B cell (primary cell): ENCODE measurements at regions not wholly inside any gene's neighbourhood (a gene's known extent, or its start where the extent isn't known, plus 50 kb on each side); places are given as distances from the start of the nearest gene placed in this dataset.

Experiments
- ATAC-seq: fragments of 200-7000 bp; cut with Tn5 transposase; one replicate; pipeline ENCODE4 v1.10.0; 2021; ENCODE audit warnings: low read depth, mild to moderate bottlenecking, moderate number of reproducible peaks, moderate library complexity
- CTCF ChIA-PET: fragments of 350-600 bp; sonication (Branson Sonifier 250); formaldehyde crosslinking; loops from one replicate; lab custom pipeline; 2021; ENCODE audit warnings: antibody characterized with exemption, inconsistent platforms; lab: Charles Lee
- POLR2A ChIA-PET: fragments of 350-600 bp; sonication (Branson Sonifier 250); formaldehyde crosslinking; loops from one replicate; lab custom pipeline; 2021; ENCODE audit warnings: antibody characterized with exemption; lab: Charles Lee
- DNase-seq: peaks from one replicate; pipeline ENCODE4 v3.0.0; 2013
- H2AFZ ChIP-seq: 2 replicates; pipeline ENCODE4 v1.6.1; 2012; ENCODE audit warnings: mild to moderate bottlenecking, low read depth, low read length; ENCODE audit not compliant: insufficient read depth, poor library complexity, severe bottlenecking
- H3K27ac ChIP-seq, 2 donors: 1 replicate in 1 of 2; 2 replicates in 1 of 2; pipeline ENCODE4 v1.5.1; 2012 to 2013; ENCODE audit warnings: low read length in 2 of 2, mild to moderate bottlenecking in 2 of 2, moderate library complexity in 1 of 2
- H3K27me3 ChIP-seq, 4 experiments: fragments of 200-600 bp in 1 of 4; sonication (generic) in 1 of 4; replicated peaks in 1 of 4; 1 replicate in 2 of 4; 2 replicates in 2 of 4; pipeline versions ENCODE4 v1.6.1 to v1.7.0; 2013 to 2016; ENCODE audit warnings: low read length in 3 of 4, mild to moderate bottlenecking in 2 of 4, mixed read lengths in 1 of 4, moderate library complexity in 1 of 4; ENCODE audit not compliant: insufficient read depth in 4 of 4, control insufficient read depth in 3 of 4; ENCODE audit errors: control extremely low read depth in 1 of 4
- H3K36me3 ChIP-seq, 2 experiments: replicated peaks in 1 of 2; 1 replicate in 1 of 2; 2 replicates in 1 of 2; pipeline versions ENCODE4 v1.6.1 to v1.7.1; 2013; ENCODE audit warnings: low read length in 1 of 2; ENCODE audit not compliant: insufficient read depth in 2 of 2, control insufficient read depth in 1 of 2; ENCODE audit errors: control extremely low read depth in 1 of 2, extremely low read depth in 1 of 2
- H3K4me1 ChIP-seq, 2 donors: fragments of 200-600 bp in 1 of 2; sonication (generic) in 1 of 2; 1 replicate in 1 of 2; 2 replicates in 1 of 2; pipeline versions ENCODE4 v1.5.1 to v1.6.1; 2013 to 2017; ENCODE audit warnings: low read length in 2 of 2; ENCODE audit not compliant: control insufficient read depth in 2 of 2, insufficient read depth in 2 of 2
- H3K4me2 ChIP-seq: replicated peaks from 2 replicates; pipeline ENCODE3; 2012; ENCODE audit warnings: mild to moderate bottlenecking, low read depth, low read length; ENCODE audit not compliant: poor library complexity, severe bottlenecking
- H3K4me3 ChIP-seq, 5 experiments: fragments of 200-600 bp in 1 of 5; sonication (generic) in 1 of 5; 1 replicate in 3 of 5; 2 replicates in 2 of 5; pipeline versions ENCODE4 v1.5.1 to v1.7.0; 2011 to 2016; ENCODE audit warnings: low read length in 4 of 5, mild to moderate bottlenecking in 4 of 5, low read depth in 2 of 5, control low read depth in 1 of 5, moderate library complexity in 1 of 5; ENCODE audit not compliant: insufficient read depth in 1 of 5; ENCODE audit errors: control extremely low read depth in 1 of 5, extremely low read depth in 1 of 5
- H3K79me2 ChIP-seq: fragments of 200-600 bp; sonication (generic); one replicate; pipeline ENCODE4 v1.6.0; 2016; ENCODE audit warnings: low read length; ENCODE audit not compliant: control insufficient read depth, insufficient read depth
- H3K9ac ChIP-seq: fragments of 200-600 bp; sonication (generic); 2 replicates; pipeline ENCODE4 v1.6.1; 2017; ENCODE audit warnings: mild to moderate bottlenecking, low read length, moderate library complexity
- H3K9me3 ChIP-seq, 3 donors: one replicate each; pipeline versions ENCODE4 v1.6.1 to v1.7.1; 2013; ENCODE audit warnings: low read length in 2 of 3; ENCODE audit not compliant: control insufficient read depth in 2 of 3, insufficient read depth in 1 of 3; ENCODE audit errors: control extremely low read depth in 1 of 3
- H4K20me1 ChIP-seq: 2 replicates; pipeline ENCODE4 v1.6.0; 2012; ENCODE audit warnings: mild to moderate bottlenecking, low read length; ENCODE audit not compliant: insufficient read depth, control insufficient read depth, poor library complexity, severe bottlenecking
- H3K27ac Mint-ChIP-seq: one replicate; pipeline ENCODE4 v1.8.0; 2021; ENCODE audit warnings: mixed read lengths
- H3K27me3 Mint-ChIP-seq: one replicate; pipeline ENCODE4 v1.8.0; 2021; ENCODE audit warnings: mixed read lengths
- H3K4me1 Mint-ChIP-seq: one replicate; pipeline ENCODE4 v1.8.0; 2021; ENCODE audit warnings: mixed read lengths
- H3K4me3 Mint-ChIP-seq: one replicate; pipeline ENCODE4 v1.8.0; 2021; ENCODE audit warnings: mixed read lengths
- H3K9me3 Mint-ChIP-seq: one replicate; pipeline ENCODE4 v1.8.0; 2022; ENCODE audit warnings: mixed read lengths; ENCODE audit not compliant: insufficient read depth
- CTCF ChIP-seq: fragments of 200-600 bp; IDR thresholded peaks from one replicate; pipeline ENCODE4 v1.8.0; 2022; ENCODE audit warnings: antibody characterized with exemption, mild to moderate bottlenecking
- EZH2 ChIP-seq: IDR thresholded peaks from 2 replicates; pipeline ENCODE4 v1.6.1; 2012; ENCODE audit warnings: borderline replicate concordance, low read depth, mild to moderate bottlenecking, moderate library complexity, low read length; ENCODE audit not compliant: insufficient read depth, poor library complexity, severe bottlenecking
- whole genome bisulfite sequencing: methylation state at CpG from one replicate; pipeline ENCODE4 v1.1.5; 2013; ENCODE audit warnings: missing lambda C conversion rate; ENCODE audit not compliant: insufficient coverage; 5-methylcytosine and 5-hydroxymethylcytosine counted together
- intact Hi-C: fragments of 100-400 bp; cut with micrococcal nuclease; formaldehyde crosslinking; loops from one replicate; pipeline ENCODE4 v1.10.0; 2022

- Histone ChIP-seq H2AFZ (no peak overlapping the region), H3K4me3 (no peak overlapping the region), H3K9ac (no peak overlapping the region), H3K4me2 (no peak overlapping the region), H3K27me3 (no peaks in the 10 kb centered on the region), H3K36me3 (no peaks in the 10 kb centered on the region), H3K9me3 (peaks cover 0 to 11% (median 10%) of the 10 kb centered on the region in 3 donors), H3K79me2 (no peaks in the 10 kb centered on the region), H3K4me1 (no peaks in the 10 kb centered on the region), H3K27ac (no peak overlapping the region), H4K20me1 (no peaks in the 10 kb centered on the region)
- Mint-ChIP-seq H3K4me1 (no peaks in the 10 kb centered on the region), H3K27me3 (no peaks in the 10 kb centered on the region), H3K9me3 (peaks cover under 1% of the 10 kb centered on the region), H3K4me3 (no peak overlapping the region), H3K27ac (no peak overlapping the region)
- ATAC-seq (no peak), DNase-seq (no peak)
- POLR2A ChIA-PET: no interaction called here
- CTCF ChIA-PET: no interaction called here
- no CpG with 5 or more reads among the region's 3 CpGs for WGBS
- no peak for TF ChIP-seq CTCF
- TF ChIP-seq EZH2: no peak
- intact Hi-C loops: no loop called here
Observed at GRCh38 chr5:96297867-96298266, 135.2 kb downstream of the PCSK1 start.

- CTCF ChIA-PET: no interaction called here
- Histone ChIP-seq H3K4me2 (no peak overlapping the region), H3K9me3 (peaks cover 0 to 10% (median 8%) of the 10 kb centered on the region in 3 donors), H2AFZ (no peak overlapping the region), H3K79me2 (no peaks in the 10 kb centered on the region), H3K27me3 (no peaks in the 10 kb centered on the region), H4K20me1 (no peaks in the 10 kb centered on the region), H3K4me1 (no peaks in the 10 kb centered on the region), H3K36me3 (no peaks in the 10 kb centered on the region), H3K27ac (no peak overlapping the region), H3K4me3 (no peak overlapping the region), H3K9ac (no peak overlapping the region)
- intact Hi-C loops: no loop called here
- TF ChIP-seq CTCF (no peak), EZH2 (no peak)
- DNase-seq (no peak), ATAC-seq (no peak)
- H3K4me1 Mint-ChIP-seq: no peaks in the 10 kb centered on the region
- H3K27me3 Mint-ChIP-seq: no peaks in the 10 kb centered on the region
- POLR2A ChIA-PET: no interaction called here
- H3K9me3 Mint-ChIP-seq: no peaks in the 10 kb centered on the region
- WGBS: no CpG with 5 or more reads among the region's 1 CpG
- H3K27ac Mint-ChIP-seq: no peak overlapping the region
- no peak overlapping the region for H3K4me3 Mint-ChIP-seq
Observed at GRCh38 chr5:96297290-96297689, 135.8 kb downstream of the PCSK1 start.
